ENCODE measurements at regions not wholly inside any gene's neighbourhood (a gene's known extent, or its start where the extent isn't known, plus 50 kb on each side); places are given as distances from the start of the nearest gene placed in this dataset.

GRCh38 chr1:232110281-232111090 is 483.9 kb downstream of the DISC1 start:
- DNase-seq: no peak

- no peak for DNase-seq
Measured at GRCh38 chr1:232109391-232109790, 482.8 kb downstream of the DISC1 start.

- DNase-seq: no peak
Measured at GRCh38 chr1:232108598-232108997, 482.0 kb downstream of the DISC1 start.

- DNase-seq: no peak
Measured at GRCh38 chr1:232106415-232106814, 479.8 kb downstream of the DISC1 start.

- no peak for DNase-seq
Measured at GRCh38 chr1:232105561-232105960, 479.0 kb downstream of the DISC1 start.

- DNase-seq: no peak
Measured at GRCh38 chr1:232101231-232101630, 474.6 kb downstream of the DISC1 start.

- no peak for DNase-seq
Measured at GRCh38 chr1:232096751-232097150, 470.2 kb downstream of the DISC1 start.
